Spleen (tissue), 11 donors: ENCODE measurements at regions not wholly inside any gene's neighbourhood (a gene's known extent, or its start where the extent isn't known, plus 50 kb on each side); places are given as distances from the start of the nearest gene placed in this dataset.

Source experiments
- DNase-seq: peaks from one replicate; pipeline ENCODE4 v3.0.0-alpha.2; 2020
- H3K27ac ChIP-seq, 8 donors: fragments of 200-600 bp; sonication (generic) in 7 of 8; 1 replicate in 4 of 8; 2 replicates in 4 of 8; pipeline versions ENCODE4 v1.5.0 to v1.8.0; 2016 to 2021; ENCODE audit warnings: inconsistent platforms in 4 of 8, mild to moderate bottlenecking in 4 of 8, moderate library complexity in 1 of 8
- H3K27me3 ChIP-seq, 7 donors: fragments of 200-600 bp; sonication (generic) in 6 of 7; replicated peaks in 1 of 7; 1 replicate in 4 of 7; 2 replicates in 3 of 7; pipeline versions ENCODE4 v1.5.0 to v1.8.0; 2016 to 2021; ENCODE audit warnings: inconsistent platforms in 3 of 7, mild to moderate bottlenecking in 1 of 7
- H3K36me3 ChIP-seq, 6 donors: fragments of 200-600 bp; sonication (generic) in 5 of 6; 1 replicate in 4 of 6; 2 replicates in 2 of 6; pipeline versions ENCODE4 v1.5.0 to v1.8.0; 2016 to 2021; ENCODE audit warnings: inconsistent platforms in 2 of 6
- H3K4me1 ChIP-seq, 6 donors: fragments of 200-600 bp; sonication (generic) in 5 of 6; 1 replicate in 3 of 6; 2 replicates in 3 of 6; pipeline versions ENCODE4 v1.5.0 to v1.8.0; 2016 to 2021; ENCODE audit warnings: inconsistent platforms in 3 of 6
- H3K4me3 ChIP-seq, 8 donors: fragments of 200-600 bp; sonication (generic) in 7 of 8; 1 replicate in 4 of 8; 2 replicates in 4 of 8; pipeline versions ENCODE4 v1.5.0 to v1.8.0; 2016 to 2021; ENCODE audit warnings: inconsistent platforms in 4 of 8, mild to moderate bottlenecking in 4 of 8, moderate library complexity in 2 of 8
- H3K9me3 ChIP-seq, 8 donors: fragments of 200-600 bp; sonication (generic) in 7 of 8; 1 replicate in 4 of 8; 2 replicates in 4 of 8; pipeline versions ENCODE4 v1.5.0 to v1.8.0; 2016 to 2021; ENCODE audit warnings: inconsistent platforms in 4 of 8
- CTCF ChIP-seq, 11 experiments: fragments of 200-600 bp in 7 of 11; fragments of 450-650 bp in 4 of 11; sonication (generic) in 4 of 11; IDR thresholded peaks in 8 of 11; conservative IDR thresholded peaks in 3 of 11; 1 replicate in 7 of 11; 2 replicates in 4 of 11; pipeline versions ENCODE4 v1.4.0 to v1.8.0; 2016 to 2021; ENCODE audit warnings: antibody characterized with exemption in 11 of 11, inconsistent platforms in 4 of 11, mild to moderate bottlenecking in 1 of 11
- POLR2A ChIP-seq, 3 donors: fragments of 450-650 bp; IDR thresholded peaks; one replicate each; pipeline ENCODE4 v1.5.1; 2017; ENCODE audit warnings: antibody characterized with exemption in 3 of 3, mild to moderate bottlenecking in 1 of 3
- POLR2AphosphoS5 ChIP-seq, 3 donors: sonication (generic); formaldehyde crosslinking; IDR thresholded peaks; one replicate each; pipeline ENCODE4 v1.5.1; 2017; ENCODE audit warnings: antibody characterized with exemption in 3 of 3
- WGBS, 5 donors: extraction: QIAGEN DNeasy Blood & Tissue Kit in 3 of 5; methylation state at CpG; one replicate each; pipeline versions ENCODE4 v1.1.5 to v1.1.7; 2013 to 2018; 5-methylcytosine and 5-hydroxymethylcytosine counted together
- intact Hi-C: fragments of 100-400 bp; cut with DNase I; formaldehyde crosslinking; loops from one replicate; pipeline ENCODE4 v1.15.0; 2023; ENCODE audit warnings: low total_unique reads
- donor health status: healthy with polysubstance abuse.
- donor health status: DM: no; HTN: no; CAD: no; lungs with moderate emphysema.
- donor health status: DM: no; HTN: no; CAD: no.
- donor health status: Bipolar disorder and iron deficiency.
- donor health status: healthy.
- donor health status: DM: no; HTN: no; CAD: no.
- donor health status: DM: yes; HTN: yes; CAD: no.

GRCh38 chr4:185993328-185993973 is 75.5 kb upstream of the TLR3 start:
- intact Hi-C loops, result no loop called here

GRCh38 chr4:185994750-185995149 is 74.2 kb upstream of the TLR3 start:
- DNase-seq, result no peak
- WGBS, 5 donors, result 49 to 89% (median 76%) methylated on average over 1 of the region's 1 CpG
- H3K4me3 ChIP-seq, result no peak overlapping the region
- H3K27ac ChIP-seq, result no peak overlapping the region
- no peaks in the 10 kb centered on the region for H3K27me3 ChIP-seq
- no peak for TF ChIP-seq CTCF (IDR thresholded peaks at IDR 0.05 in 8 of 11, conservative IDR thresholded peaks at IDR 0.05 in 3 of 11)
- no peak for TF ChIP-seq POLR2AphosphoS5 (IDR thresholded peaks at IDR 0.05)
- TF ChIP-seq POLR2A (IDR thresholded peaks at IDR 0.05), result no peak
- peaks cover 0 to 3% (median 0%) of the 10 kb centered on the region in 6 donors for H3K4me1 ChIP-seq
- H3K9me3 ChIP-seq, result peaks cover 0 to 5% (median 0%) of the 10 kb centered on the region in 8 donors
- intact Hi-C loops, result no loop called here
- no peaks in the 10 kb centered on the region for H3K36me3 ChIP-seq

More at GRCh38 chr4:185993328-185993973, 75.5 kb upstream of the TLR3 start:
- 66 to 81% (median 70%) methylated on average over 6 of the region's 6 CpGs for WGBS, 5 donors
- Histone ChIP-seq H3K27ac (no peak overlapping the region), H3K36me3 (no peaks in the 10 kb centered on the region), H3K4me3 (no peak overlapping the region), H3K4me1 (peaks cover 0 to 3% (median 0%) of the 10 kb centered on the region in 6 donors), H3K9me3 (peaks cover 0 to 5% (median 0%) of the 10 kb centered on the region in 8 donors), H3K27me3 (no peaks in the 10 kb centered on the region)
- no peak for DNase-seq
- TF ChIP-seq CTCF (IDR thresholded peaks at IDR 0.05 in 8 of 11, conservative IDR thresholded peaks at IDR 0.05 in 3 of 11), result no peak
- TF ChIP-seq POLR2AphosphoS5 (IDR thresholded peaks at IDR 0.05), result no peak
- TF ChIP-seq POLR2A (IDR thresholded peaks at IDR 0.05), result no peak

GRCh38 chr4:185995665-185996064 is 73.3 kb upstream of the TLR3 start:
- WGBS, 5 donors, result 76 to 95% (median 93%) methylated on average over 6 of the region's 6 CpGs
- TF ChIP-seq POLR2A (IDR thresholded peaks at IDR 0.05) (no peak), POLR2AphosphoS5 (IDR thresholded peaks at IDR 0.05) (no peak), CTCF (IDR thresholded peaks at IDR 0.05 in 8 of 11, conservative IDR thresholded peaks at IDR 0.05 in 3 of 11) (no peak)
- H3K4me1 ChIP-seq, result peaks cover 0 to 3% (median 0%) of the 10 kb centered on the region in 6 donors

GRCh38 chr4:185997296-185997695 is 71.7 kb upstream of the TLR3 start:
- 85 to 92% (median 90%) methylated on average over 7 of the region's 7 CpGs for WGBS, 5 donors
- DNase-seq, result no peak
- TF ChIP-seq CTCF (IDR thresholded peaks at IDR 0.05 in 8 of 11, conservative IDR thresholded peaks at IDR 0.05 in 3 of 11) (no peak), POLR2AphosphoS5 (IDR thresholded peaks at IDR 0.05) (no peak), POLR2A (IDR thresholded peaks at IDR 0.05) (no peak)
- Histone ChIP-seq H3K27ac (no peak overlapping the region), H3K36me3 (no peaks in the 10 kb centered on the region), H3K9me3 (peaks cover 0 to 5% (median 0%) of the 10 kb centered on the region in 8 donors), H3K4me1 (peaks cover 0 to 3% (median 0%) of the 10 kb centered on the region in 6 donors), H3K4me3 (no peak overlapping the region), H3K27me3 (no peaks in the 10 kb centered on the region)
- intact Hi-C loops, result no loop called here

More at GRCh38 chr4:185995665-185996064, 73.3 kb upstream of the TLR3 start:
- Histone ChIP-seq H3K9me3 (peaks cover 0 to 5% (median 0%) of the 10 kb centered on the region in 8 donors), H3K27ac (no peak overlapping the region), H3K27me3 (no peaks in the 10 kb centered on the region), H3K4me3 (no peak overlapping the region), H3K36me3 (no peaks in the 10 kb centered on the region)
- no peak for DNase-seq
- intact Hi-C loops, result no loop called here
